Activated T-cell treated with anti-CD3 and anti-CD28 coated beads for 1 hour (primary cell): ENCODE measurements at regions not wholly inside any gene's neighbourhood (a gene's known extent, or its start where the extent isn't known, plus 50 kb on each side); places are given as distances from the start of the nearest gene placed in this dataset.
"Not testable (repeated sequence)": the region's sequence is repeated elsewhere in the genome, so short reads cannot be mapped to it uniquely, and the experiment has no call there.

Source experiments
- DNase-seq: peaks from one replicate; pipeline ENCODE4 v3.0.0-alpha.2; 2020; ENCODE audit warnings: low read depth

DNA sequence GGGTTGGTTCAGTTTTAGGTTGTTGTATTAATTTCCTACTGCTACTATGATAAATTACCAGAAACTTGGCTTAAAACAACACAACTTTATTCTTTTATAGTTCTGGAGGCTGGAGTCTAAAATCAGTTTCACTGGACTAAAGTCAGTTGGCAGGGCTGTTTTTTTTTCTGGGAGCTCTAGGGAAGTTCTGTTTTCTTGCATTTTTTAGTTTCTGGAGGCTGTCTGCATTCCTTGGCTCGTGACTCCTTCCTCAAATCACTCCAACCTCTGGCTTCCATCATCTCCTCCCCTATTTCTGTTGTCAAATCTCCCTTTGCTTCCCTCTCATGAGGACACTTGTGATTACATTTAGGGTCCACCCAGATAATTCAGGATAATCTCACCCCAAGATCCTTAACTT, 51.3 kb upstream of the SUB1 start:
- DNase-seq: no peak

GRCh38 chr5:32531885-32532520, 53.4 kb upstream of the SUB1 start:
- DNase-seq: peak; percentile 35

GRCh38 chr5:32527321-32527720, 58.0 kb upstream of the SUB1 start:
- DNase-seq: not testable (repeated sequence)

DNA sequence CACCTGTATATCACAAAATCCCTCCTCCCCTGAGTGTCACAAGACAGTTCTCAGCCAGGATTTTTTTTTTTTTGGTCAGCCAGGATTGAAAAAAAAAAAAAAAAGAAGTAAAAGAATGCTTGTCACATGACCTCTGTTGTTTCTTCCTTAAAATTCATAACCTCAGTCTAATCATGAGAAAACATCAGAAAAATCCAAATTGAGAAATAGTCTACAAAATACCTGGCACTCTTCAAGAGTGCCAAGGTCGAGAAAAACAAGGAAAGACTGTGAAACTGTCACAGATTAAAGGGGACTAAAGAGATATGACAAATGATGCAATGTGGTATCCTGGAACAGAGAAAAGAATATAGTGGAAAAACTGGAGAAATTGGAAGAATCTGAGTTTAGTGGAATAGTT, 58.5 kb upstream of the SUB1 start:
- DNase-seq: no peak

DNA sequence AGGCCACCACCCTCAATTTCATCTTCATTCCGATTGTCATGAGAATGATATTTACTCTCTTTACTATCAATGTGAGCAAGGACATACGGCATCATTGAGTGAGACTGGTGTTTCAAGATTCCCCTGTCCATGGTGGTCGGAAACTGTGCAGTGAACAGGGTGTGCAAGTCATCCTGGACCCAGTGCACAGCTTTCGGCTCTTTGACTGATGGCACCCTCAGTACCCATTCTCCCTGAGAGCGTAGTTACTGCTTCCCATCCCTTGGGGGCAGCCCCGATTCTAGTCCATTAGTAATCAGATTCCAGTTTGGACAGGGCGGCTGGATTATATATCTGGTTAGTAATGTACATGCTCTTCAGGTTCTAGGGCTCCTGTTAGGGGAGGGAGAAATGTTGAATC, 61.7 kb upstream of the SUB1 start:
- no peak for DNase-seq

DNA sequence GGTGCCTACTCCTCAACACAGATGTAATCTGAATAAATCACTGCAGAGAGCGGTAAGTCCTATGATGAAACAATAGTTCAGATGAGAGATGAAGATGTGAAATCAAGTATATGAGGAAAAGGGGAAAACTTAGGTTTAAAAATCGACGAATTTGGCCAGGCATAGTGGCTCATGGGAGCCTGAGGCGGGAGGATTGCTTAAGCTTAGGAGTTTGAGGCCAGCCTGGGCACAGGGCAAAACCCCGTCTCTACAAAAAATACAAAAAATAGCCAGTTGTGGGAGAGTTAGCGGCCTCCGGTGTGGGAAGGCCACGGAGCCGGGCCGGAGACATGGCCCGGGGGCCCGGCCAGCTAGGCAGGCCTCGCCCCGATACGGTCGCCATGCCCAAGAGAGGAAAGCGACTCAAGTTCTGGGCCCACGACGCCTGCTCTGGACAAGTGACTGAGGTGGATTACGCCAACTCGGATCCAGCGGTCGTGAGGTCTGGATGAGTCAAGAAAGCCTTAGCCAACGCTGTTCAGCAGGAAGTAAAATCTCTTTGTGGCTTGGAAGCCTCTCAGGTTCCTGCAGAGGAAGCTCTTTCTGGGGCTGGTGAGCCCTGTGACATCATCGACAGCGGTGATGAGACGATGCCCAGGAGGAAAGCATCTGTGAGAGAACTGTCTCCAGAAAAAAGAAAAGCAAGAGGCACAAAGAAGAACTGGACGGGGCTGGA, 62.8 kb upstream of the SUB1 start:
- no peak for DNase-seq

- DNase-seq: no peak
Observed at GRCh38 chr5:32521481-32521880, 63.9 kb upstream of the SUB1 start.

- DNase-seq: no peak
Observed at GRCh38 chr5:32520972-32521371, 64.4 kb upstream of the SUB1 start.

GRCh38 chr5:32520356-32520755, 65.0 kb upstream of the SUB1 start:
- DNase-seq: no peak

GRCh38 chr5:32519508-32519907, 65.8 kb upstream of the SUB1 start:
- DNase-seq: no peak

DNA sequence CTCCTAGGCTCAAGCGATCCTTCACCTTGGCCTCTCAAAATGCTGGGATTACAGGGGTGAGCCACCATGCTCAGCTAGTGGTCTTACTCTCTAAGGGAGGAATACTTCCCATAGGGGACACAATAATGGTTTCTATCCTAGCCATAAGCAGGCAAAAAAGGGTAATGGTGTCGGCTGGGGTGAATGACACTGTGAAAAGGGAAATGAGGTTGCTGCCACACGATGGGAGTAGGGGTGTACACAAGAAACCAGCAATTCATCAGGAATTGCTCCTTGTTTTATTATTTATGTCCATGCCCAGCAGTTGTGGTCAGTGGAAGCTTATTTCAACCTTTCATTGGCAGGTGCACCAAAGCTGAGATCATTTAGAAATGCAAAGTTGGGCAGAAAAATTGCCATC, 70.3 kb upstream of the ZFR start:
- no peak for DNase-seq

DNA sequence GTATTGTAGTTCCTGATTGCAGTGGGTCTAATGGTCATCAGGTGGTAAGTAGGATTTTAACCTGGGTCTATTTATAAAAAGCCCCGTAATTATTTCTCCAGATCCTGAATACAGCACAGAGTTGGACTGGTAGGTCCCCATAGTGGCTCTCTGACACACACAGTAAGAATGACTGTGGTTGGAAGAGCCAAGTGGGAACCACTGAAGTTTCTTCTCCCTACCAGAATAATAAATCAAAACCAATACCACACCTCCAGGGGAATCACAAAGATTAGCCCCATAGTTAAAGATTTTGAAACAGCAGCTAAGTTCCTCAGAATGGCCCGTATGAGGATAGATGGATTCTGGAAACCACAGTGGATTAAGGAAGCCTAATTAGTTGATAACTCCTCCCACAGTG, 68.4 kb upstream of the ZFR start:
- DNase-seq: no peak

DNA sequence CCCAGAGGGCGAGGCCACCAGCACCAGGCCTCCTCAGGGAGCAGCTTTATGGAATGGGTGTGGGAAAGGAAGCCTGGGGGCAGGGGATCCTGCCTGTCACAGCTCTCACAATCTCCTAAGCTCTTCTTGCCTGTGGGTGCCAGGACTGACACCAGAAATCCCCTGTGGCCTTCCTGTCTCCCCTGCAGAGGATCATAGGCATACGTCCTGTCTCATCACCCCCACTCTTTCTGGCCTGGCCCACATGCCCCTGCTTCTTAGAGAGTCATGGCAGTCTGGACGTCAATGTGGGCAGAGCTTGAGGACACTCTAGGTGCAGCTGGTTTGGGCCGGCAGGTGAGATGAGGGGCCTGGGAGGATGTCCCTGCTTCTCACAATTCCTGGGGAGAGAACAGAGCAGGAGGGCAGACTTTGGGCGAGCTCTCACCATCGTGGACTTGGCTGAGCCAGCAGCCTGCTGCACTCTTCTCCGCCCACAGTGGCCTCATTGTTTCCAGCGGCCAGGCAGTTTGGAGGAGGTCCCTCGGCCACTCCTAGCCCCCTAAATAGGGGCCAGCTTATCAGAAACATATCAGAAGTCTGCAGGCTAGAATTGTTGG, 67.3 kb upstream of the ZFR start:
- no peak for DNase-seq

- no peak for DNase-seq
Observed at GRCh38 chr5:32510860-32511259, 66.3 kb upstream of the ZFR start.

GRCh38 chr5:32508806-32509805, 64.6 kb upstream of the ZFR start:
- DNase-seq: no peak

GRCh38 chr5:32507738-32508434, 63.3 kb upstream of the ZFR start:
- no peak for DNase-seq

DNA sequence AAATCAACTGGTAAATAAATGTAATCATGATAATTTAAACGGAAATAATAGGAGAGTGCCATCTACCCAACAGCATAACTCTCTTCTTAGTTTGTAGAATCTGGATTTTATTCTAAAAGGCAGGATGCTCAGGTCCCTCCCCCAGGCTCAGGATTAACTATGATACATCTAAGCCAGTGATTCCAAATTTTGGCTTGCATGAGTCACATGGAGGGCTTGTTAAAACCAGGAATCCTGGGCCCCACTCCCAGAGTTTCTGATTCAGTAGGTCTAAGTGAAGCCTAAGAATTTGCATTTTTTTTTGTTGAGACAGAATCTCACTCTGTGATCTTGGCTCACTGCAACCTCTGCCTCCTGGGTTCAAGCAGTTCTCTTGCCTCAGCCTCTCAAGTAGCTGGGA, 62.3 kb upstream of the ZFR start:
- no peak for DNase-seq

DNA sequence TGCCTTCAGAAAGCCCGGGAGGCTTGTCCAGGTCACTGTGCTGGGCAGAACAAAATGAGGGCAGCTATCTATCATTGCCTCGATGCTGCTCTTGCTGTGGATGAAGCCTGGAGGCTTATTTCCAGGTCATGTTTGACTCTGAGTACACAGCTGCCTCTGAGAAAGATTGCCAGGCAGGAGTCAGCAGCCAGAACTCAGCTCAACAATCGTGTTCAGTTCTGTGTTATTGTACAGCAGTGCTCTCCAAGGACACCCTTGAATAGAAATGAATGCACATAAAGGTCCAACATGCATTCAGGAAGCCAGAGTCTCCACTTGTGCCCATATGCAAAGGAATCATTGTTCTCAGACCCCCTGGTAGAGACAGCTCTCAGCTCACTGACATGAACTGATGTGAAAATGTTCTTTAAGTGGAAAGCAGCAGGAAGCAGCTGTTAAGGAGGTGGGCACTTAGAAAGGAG, 61.7 kb upstream of the ZFR start:
- no peak for DNase-seq

DNA sequence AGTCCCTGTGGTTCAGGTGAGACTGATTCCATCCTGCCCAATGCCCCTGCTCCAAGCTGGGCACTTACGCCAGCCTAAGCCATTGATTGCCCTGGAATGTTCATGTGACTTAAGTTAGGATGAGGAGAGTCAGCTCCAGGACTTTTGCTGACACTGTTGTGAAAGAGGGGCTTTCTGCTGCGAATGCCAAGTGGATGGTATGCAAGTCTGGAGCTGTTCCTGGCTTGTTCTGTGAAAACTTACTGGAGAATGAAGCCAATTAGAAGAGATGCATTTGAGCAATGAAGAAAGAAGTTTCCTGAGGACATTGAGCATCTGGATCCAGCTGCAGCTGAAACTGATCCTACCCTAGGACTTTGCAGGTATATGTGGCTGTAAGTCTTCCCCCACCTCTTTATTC, 61.2 kb upstream of the ZFR start:
- DNase-seq: no peak

DNA sequence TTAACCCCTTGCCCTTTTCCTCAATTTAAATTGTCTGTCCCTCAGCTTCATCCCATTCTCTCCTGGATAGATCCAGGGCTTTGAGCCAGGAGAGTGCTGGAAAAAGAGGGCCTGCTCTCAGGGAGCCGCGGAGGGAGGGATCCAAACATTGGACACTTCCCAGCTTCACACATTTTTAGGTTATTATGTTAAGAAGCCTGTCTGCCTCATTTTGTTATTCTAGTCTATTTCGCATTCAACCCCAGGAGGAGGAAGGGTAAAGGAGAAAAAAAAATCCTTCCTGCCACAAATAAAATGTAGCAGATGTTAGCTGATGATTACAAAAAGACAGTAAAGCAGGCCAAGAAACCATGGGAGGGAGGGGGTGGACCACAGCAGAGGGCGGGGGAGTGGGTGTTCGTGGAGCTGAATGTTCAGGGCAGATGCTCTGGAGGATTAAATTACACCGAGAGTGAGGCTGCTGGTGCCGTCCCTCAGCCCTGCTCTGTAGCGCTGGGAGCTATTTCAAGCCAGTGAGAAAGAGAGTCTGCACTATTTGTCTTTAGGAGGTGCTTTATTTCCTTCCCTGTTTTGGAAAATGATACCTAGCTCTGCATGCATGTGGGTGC, 60.6 kb upstream of the ZFR start:
- DNase-seq: no peak

DNA sequence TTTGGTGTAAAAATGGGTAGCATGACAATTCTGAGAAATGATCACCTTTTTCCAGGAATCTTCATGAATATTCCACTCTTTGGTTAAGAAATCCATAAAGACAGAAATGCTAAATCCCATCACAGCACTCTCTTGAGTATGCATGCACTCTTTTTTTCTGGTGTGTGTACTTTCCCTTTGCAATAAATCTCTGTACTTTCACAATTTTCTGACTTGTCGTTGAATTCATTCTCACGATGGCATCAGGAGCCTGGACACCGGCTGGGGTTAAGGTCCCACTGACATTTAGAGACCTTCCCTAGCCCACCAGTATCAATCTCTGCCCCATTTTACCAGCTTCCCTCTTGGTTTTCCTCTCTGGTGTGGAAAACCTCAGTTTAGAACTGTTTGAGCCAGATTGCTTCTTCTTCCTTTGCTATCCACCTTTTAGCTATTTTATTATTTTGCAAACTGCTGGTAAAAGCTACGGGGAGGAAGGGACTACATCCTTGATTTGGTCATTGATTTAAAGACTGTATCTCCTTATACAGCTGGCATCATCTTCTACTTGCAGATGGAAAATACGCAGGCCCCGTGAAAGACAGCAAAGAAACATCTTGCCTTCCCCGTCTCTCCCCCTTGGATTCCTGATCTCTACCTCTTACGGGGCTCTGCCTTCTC, 59.9 kb upstream of the ZFR start:
- no peak for DNase-seq
